ENCODE measurements at regions not wholly inside any gene's neighbourhood (a gene's known extent, or its start where the extent isn't known, plus 50 kb on each side); places are given as distances from the start of the nearest gene placed in this dataset.
"Not testable (repeated sequence)": the region's sequence is repeated elsewhere in the genome, so short reads cannot be mapped to it uniquely, and the experiment has no call there.

DNA sequence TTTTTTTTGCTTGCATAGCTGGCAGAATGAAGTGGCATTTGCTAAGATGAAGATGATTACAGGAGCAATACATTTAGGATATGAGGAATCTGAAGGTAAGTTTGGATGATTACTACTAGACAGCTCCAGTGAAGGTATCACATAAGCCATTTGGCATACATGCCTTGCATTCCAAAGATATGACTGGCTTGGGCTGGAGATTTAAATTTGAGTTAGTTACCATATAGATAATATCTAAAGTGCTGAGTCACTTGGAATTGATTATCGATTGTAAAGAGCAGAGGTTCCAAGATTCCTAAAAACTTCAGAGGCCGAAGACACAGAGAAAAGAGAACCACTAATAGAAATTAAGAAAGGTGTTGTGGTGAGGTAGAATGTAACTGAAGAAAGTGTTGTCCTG lies 1026.4 kb downstream of the DSC3 start:
- DNase-seq = no peak

GRCh38 chr18:30004965-30005364 lies 1037.6 kb downstream of the DSC3 start:
- DNase-seq = no peak

- no peak for DNase-seq
Observed at GRCh38 chr18:29982218-29982617, 1060.3 kb downstream of the DSC3 start.

- DNase-seq = no peak
Observed at GRCh38 chr18:29979881-29980280, 1062.7 kb downstream of the DSC3 start.

GRCh38 chr18:29969876-29970275 lies 1072.7 kb downstream of the DSC3 start:
- no peak for DNase-seq

DNA sequence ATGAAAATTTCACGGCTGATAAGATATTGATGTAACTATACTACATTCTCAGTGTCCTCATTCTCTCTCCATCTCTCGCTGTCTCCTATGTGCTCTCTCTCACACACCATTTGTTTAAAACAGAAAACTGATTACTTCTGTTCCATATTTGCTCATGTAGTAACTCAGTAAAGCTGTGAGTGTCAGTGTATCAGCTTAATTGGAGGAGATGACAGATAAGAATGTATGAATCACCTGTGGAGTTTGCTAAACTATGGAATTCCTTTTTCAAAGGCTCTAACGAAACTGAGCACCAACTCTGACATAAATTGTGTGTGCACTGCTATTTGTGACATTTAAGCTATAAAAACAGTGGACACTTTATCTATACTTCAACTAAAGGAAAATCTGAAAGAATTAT lies 1080.0 kb downstream of the DSC3 start:
- DNase-seq = no peak

GRCh38 chr18:29960539-29960938 lies 1082.0 kb downstream of the DSC3 start:
- DNase-seq = no peak

GRCh38 chr18:29930231-29930630 lies 1112.3 kb downstream of the DSC3 start:
- DNase-seq = no peak

GRCh38 chr18:29928081-29928480 lies 1114.5 kb downstream of the DSC3 start:
- DNase-seq = no peak

- no peak for DNase-seq
Observed at GRCh38 chr18:29925566-29925965, 1117.0 kb downstream of the DSC3 start.

- DNase-seq = no peak
Observed at GRCh38 chr18:29912351-29912750, 1130.2 kb downstream of the DSC3 start.

GRCh38 chr18:29892960-29893558 lies 1149.5 kb downstream of the DSC3 start:
- DNase-seq = no peak

- no peak for DNase-seq
Observed at GRCh38 chr18:29883114-29883513, 1159.4 kb downstream of the DSC3 start.

DNA sequence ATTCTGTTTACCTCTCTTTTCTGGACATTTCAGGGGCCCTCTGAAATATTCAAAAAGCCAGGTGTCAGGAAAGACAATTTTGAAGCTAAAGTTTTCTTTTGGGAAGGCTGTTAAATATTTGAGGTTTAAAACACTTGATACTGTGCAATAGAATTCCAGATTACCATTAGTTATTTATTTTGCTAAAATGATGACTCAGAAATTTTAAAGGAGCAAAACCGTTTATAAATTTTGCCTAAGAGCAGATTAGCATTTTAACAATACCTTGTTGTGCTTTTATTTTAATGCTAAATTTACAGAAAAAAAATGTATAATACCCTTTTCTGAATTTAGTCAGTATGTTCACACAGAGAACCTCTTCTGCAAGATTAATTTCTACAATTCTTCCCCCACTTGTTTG lies 1159.9 kb downstream of the DSC3 start:
- no peak for DNase-seq

DNA sequence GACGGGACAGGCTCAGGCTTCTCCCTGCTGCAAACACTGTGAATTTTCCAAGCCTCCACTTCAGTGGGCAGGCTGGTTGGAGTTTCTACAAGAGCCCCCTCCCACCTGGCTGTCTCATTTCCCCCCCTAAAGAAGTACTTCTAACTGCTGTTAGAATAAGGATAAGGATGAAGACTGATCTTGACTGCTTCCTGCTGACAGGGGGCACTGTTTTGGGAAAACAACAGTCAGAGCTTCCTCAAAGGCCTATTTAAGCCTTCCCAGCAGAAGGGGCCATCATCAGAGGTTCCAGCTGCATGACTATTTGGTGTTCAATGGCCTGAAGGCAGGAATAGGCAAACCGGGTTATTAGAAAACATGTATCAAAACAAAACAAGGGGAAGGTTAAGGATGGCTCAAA lies 1162.8 kb downstream of the DSC3 start:
- DNase-seq = no peak

GRCh38 chr18:29874519-29875098 lies 1167.9 kb downstream of the DSC3 start:
- DNase-seq = peak in 1 of 2 donors; percentile 3

- DNase-seq = no peak
Observed at GRCh38 chr18:29873211-29873610, 1169.3 kb downstream of the DSC3 start.

- DNase-seq = no peak
Observed at GRCh38 chr18:29871246-29871645, 1171.3 kb downstream of the DSC3 start.

DNA sequence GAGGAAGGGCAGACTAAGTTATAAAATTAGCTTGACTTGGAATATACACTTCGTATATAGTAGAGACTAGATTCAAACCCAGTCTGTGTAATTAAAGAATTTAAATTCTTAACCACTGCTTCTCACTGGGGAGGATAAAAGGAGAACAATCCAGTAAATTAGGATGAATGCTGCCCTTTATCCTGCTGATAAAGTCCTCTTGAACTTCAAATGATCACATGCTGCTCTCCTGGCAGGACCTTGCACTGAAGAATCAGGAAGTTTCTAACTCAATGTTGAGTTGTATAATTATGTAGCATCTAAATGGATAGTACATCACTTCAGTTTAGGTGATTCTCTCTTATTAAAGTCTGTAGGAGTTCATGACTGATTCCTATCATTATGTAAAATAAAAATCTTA lies 1179.7 kb downstream of the DSC3 start:
- DNase-seq = no peak

GRCh38 chr18:29855637-29856036 lies 1186.9 kb downstream of the DSC3 start:
- DNase-seq = no peak

DNA sequence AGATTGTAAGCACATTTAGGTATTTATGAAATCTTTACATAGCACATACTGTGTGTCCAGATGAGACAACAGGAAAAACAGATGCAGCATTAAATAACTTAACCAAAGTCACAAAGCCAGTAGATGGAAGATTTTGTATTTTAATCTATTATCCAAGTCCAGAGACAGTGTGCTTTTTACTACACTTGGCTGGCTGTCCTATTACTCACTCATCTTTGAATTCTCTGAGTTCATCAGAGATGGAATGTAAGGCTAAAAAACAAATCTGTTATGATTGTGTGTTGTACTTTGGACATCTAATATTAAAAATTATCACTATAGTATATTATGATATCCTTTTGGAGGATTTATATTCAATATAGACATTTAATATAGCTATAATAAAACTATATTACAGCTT lies 1189.4 kb downstream of the DSC3 start:
- DNase-seq = no peak

DNA sequence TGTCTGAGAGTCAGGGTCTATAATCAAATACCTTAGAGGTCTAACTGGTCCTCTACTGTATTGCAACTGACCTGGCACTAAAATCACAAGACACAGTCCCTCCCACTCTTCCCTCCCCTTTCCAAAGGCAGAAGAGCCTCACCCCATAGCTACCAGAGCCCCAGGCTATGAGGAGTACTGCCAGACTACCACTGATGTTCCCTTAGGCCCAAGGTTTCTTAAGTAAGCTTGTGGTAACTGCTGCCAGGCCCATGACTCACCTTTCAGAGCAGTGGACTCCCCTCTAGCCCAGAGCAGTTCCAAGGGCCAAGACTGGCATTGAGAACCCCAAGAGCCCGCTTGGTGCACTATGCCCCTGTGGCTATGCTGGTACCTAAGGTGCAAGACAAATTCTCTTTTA lies 1193.4 kb downstream of the DSC3 start:
- no peak for DNase-seq

- DNase-seq = no peak
Observed at GRCh38 chr18:29841631-29842030, 1200.9 kb downstream of the DSC3 start.

DNA sequence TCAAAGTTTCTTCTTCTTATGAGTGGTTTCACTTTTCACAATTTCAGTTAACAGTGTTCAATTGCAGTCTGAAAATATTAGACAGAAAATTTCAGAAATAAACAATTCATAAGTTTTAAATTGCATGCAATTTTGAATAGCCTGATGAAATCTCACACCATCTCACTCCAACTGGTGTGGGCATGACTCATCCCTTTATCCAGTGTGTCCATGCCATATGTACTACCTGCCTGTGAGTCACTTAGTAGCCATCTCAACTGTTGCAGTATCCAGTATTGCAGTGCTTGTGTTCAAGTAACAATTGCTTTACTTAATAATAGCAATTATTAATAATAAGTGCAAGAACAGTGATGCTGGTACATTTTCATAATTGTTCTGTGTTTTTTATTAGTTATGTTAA lies 1202.5 kb downstream of the DSC3 start:
- no peak for DNase-seq

GRCh38 chr18:29838961-29839360 lies 1203.6 kb downstream of the DSC3 start:
- not testable (repeated sequence) for DNase-seq
